Endothelial cell of umbilical vein (primary cell): ENCODE measurements at regions not wholly inside any gene's neighbourhood (a gene's known extent, or its start where the extent isn't known, plus 50 kb on each side); places are given as distances from the start of the nearest gene placed in this dataset.
"Not testable (repeated sequence)": the region's sequence is repeated elsewhere in the genome, so short reads cannot be mapped to it uniquely, and the experiment has no call there.

Experiments
- CTCF ChIP-seq, 2 donors: IDR thresholded peaks; 1 replicate in 1 of 2; 2 replicates in 1 of 2; pipeline ENCODE4 v1.5.1; 2011; ENCODE audit warnings: low read length in 2 of 2, mild to moderate bottlenecking in 2 of 2, moderate library complexity in 2 of 2, control low read depth in 1 of 2, inconsistent platforms in 1 of 2, low read depth in 1 of 2; ENCODE audit not compliant: insufficient read depth in 1 of 2; ENCODE audit errors: extremely low read depth in 1 of 2
- EZH2 ChIP-seq: IDR thresholded peaks from 2 replicates; pipeline ENCODE4 v1.6.1; 2012; ENCODE audit warnings: borderline replicate concordance, low read depth, mild to moderate bottlenecking, moderate library complexity, low read length, inconsistent platforms; ENCODE audit not compliant: severe bottlenecking
- FOS ChIP-seq: IDR thresholded peaks from 2 replicates; pipeline ENCODE4 v1.6.1; 2011; ENCODE audit warnings: mild to moderate bottlenecking, low read length, moderate library complexity, borderline replicate concordance; ENCODE audit not compliant: insufficient read depth
- GATA2 ChIP-seq: IDR thresholded peaks from 2 replicates; pipeline ENCODE4 v1.7.0; 2011; ENCODE audit warnings: low read depth, mild to moderate bottlenecking, moderate library complexity, mixed read lengths, low read length; ENCODE audit not compliant: insufficient read length, insufficient read depth
- JUN ChIP-seq: IDR thresholded peaks from 2 replicates; pipeline ENCODE4 v1.6.1; 2011; ENCODE audit warnings: borderline replicate concordance, low read depth; ENCODE audit not compliant: insufficient read length, insufficient read depth
- MAX ChIP-seq: IDR thresholded peaks from 2 replicates; pipeline ENCODE4 v1.6.1; 2011; ENCODE audit not compliant: insufficient read depth, insufficient read length
- MYC ChIP-seq: IDR thresholded peaks from one replicate; pipeline ENCODE4 v1.6.1; 2011; ENCODE audit warnings: mild to moderate bottlenecking, low read depth, low read length
- POLR2A ChIP-seq: IDR thresholded peaks from 2 replicates; pipeline ENCODE4 v1.6.1; 2012; ENCODE audit warnings: low read depth, mild to moderate bottlenecking, control low read depth, low read length
- POLR2AphosphoS5 ChIP-seq: IDR thresholded peaks from 2 replicates; pipeline ENCODE4 v1.6.1; 2012; ENCODE audit warnings: low read depth, mild to moderate bottlenecking, control low read depth, low read length, moderate library complexity; ENCODE audit not compliant: insufficient read depth

- not testable (repeated sequence) for TF ChIP-seq CTCF (IDR thresholded peaks at IDR 0.05; ENCODE audit: extremely low read depth in 1 of 2, insufficient read depth in 1 of 2, low read depth in 1 of 2, low read length in 2 of 2); POLR2A; POLR2AphosphoS5; MYC; EZH2; FOS; GATA2; MAX; JUN
Measured at GRCh38 chr12:23389315-23389714, 560.2 kb downstream of the SOX5 start.
